Fibroblast of the aortic adventitia (primary cell): ENCODE measurements at regions not wholly inside any gene's neighbourhood (a gene's known extent, or its start where the extent isn't known, plus 50 kb on each side); places are given as distances from the start of the nearest gene placed in this dataset.

ENCODE experiments used
- DNase-seq: peaks from one replicate; pipeline ENCODE4 v3.0.0-alpha.2; 2010; ENCODE audit warnings: low read depth
- H3K4me3 ChIP-seq: 2 replicates; pipeline ENCODE4 v1.5.1; 2011; ENCODE audit warnings: low read depth, mild to moderate bottlenecking, control low read depth, low read length, moderate library complexity
- TF ChIP-seq, protein P1 (sequence below): IDR thresholded peaks from 2 replicates; pipeline ENCODE4 v1.5.1; 2011; ENCODE audit warnings: mild to moderate bottlenecking, low read length, control low read depth, inconsistent platforms; ENCODE audit not compliant: insufficient read depth

DNA sequence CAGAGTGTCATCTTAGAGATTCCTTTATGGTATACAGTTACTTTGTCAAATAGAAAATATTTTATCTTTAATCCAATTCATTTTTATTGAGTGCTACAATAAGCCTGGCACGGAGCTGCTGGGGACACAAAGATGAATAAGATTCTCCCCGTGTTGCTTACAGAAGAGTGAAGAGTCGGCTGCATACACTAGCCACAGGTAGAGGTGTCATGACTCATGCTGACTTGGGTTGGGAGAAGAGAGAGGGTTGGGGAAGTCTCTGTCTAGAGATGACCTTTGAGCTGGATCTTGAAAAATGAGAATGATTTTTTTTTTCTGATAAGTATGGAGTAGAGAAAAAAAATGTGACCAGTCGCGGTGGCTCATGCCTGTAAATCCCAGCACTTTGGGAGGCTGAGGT, 289.9 kb upstream of the CELF2 start:
- DNase-seq = no peak
- TF ChIP-seq, protein P1, sequence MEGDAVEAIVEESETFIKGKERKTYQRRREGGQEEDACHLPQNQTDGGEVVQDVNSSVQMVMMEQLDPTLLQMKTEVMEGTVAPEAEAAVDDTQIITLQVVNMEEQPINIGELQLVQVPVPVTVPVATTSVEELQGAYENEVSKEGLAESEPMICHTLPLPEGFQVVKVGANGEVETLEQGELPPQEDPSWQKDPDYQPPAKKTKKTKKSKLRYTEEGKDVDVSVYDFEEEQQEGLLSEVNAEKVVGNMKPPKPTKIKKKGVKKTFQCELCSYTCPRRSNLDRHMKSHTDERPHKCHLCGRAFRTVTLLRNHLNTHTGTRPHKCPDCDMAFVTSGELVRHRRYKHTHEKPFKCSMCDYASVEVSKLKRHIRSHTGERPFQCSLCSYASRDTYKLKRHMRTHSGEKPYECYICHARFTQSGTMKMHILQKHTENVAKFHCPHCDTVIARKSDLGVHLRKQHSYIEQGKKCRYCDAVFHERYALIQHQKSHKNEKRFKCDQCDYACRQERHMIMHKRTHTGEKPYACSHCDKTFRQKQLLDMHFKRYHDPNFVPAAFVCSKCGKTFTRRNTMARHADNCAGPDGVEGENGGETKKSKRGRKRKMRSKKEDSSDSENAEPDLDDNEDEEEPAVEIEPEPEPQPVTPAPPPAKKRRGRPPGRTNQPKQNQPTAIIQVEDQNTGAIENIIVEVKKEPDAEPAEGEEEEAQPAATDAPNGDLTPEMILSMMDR = no peak

DNA sequence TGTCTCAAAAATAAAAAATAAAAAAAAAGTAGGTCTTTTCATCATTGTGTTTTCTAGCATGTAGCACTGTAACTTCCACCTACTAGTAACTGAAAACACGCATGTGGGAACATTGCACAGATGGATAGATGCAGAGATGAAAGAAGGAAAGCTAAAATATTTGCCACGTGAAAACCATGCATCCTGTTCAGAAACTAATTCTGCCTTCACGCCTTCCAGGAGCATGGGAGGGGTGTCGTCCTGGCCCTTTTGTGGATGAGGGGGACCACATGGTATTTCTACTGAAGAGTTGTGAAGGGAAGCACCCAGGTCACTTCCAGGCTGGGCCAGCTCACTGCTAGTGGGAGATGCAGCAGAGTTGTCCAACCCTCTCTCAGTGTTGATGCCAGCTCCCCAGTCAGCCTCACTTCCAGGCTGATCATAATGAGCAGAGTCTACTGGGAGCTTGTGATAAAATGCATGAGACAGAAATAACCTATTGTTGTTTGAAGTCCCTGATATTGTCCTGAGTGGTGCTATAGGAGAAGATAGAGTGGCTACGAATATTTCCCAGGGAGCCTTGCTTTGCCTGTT, 287.1 kb upstream of the CELF2 start:
- TF ChIP-seq, protein P1 = no peak
- no peak overlapping the region for H3K4me3 ChIP-seq
- DNase-seq = no peak

More for the DNA sequence above, 289.9 kb upstream of the CELF2 start:
- no peak overlapping the region for H3K4me3 ChIP-seq

DNA sequence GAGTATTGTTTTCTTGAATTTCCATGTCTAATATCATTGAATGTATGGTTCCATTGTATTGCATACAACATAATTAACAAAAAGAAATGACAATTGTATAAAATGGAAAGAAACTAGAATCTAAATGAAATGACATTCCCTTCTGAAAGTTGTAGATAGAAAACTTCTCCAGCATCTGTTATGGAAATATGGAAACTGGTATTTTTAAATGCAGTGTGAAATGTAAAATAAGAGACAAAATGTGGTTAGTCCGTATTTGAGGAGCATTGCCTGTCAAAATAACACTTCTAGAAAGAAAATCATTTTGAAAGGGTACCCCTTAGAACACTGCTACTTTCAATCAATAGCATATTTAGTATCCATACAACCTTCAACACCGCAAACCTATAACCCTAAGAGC, 286.3 kb upstream of the CELF2 start:
- TF ChIP-seq, protein P1 = no peak
- no peak overlapping the region for H3K4me3 ChIP-seq

DNA sequence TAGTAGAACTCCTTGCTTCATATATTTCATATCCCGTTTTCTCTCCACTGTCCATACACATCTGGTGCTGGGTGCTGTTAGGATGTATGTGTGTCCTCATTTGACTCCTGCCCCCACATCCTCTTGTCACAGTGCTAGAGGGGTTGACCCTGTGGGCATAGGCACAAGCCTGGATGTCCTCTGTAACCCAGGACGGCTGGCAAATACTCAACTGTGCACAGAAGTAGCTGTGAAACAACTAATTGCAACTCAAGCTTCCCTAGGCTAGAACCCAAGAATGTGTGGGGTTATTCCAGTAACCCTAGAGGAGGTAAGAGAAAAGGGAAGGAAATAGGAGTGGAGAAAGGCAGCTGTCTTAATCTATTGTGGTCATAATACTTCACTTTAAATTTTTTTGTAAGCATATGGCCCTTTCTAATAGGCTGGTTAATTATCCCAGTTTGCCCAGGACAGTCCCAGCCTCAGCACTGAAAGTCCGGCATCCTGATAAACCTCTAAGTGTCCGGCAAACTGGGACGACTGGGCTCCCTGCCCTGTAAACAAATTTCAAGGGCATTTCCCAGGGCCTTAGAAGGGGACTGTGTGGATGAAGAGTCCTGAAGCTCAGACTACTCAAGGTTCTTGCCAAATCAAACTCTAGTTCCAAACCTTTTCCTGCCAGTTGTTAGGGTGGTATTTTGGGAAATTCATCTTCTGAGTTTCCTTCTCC, 283.2 kb upstream of the CELF2 start:
- H3K4me3 ChIP-seq = no peak overlapping the region
- DNase-seq = no peak
- TF ChIP-seq, protein P1 = no peak

More for the DNA sequence above, 286.3 kb upstream of the CELF2 start:
- no peak for DNase-seq

DNA sequence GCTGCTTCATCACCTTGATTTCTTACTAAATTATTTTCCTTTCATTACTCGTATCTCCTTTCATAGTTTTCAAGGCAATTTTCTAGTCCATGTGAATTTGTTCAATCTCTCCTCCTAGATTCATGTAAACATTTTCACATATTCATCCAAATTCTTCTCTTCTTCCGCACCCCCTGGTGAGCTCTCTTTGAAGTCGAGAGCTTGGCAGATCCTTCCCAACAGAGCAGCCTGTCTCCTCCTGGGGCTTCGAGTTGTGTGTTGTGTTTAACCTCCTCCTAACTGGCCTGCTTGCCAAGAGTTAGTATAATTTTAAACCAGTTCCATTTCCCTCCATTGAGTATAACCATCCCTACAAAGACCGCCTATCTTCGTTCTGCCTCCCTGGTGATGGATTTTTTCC, 272.4 kb upstream of the CELF2 start:
- no peak overlapping the region for H3K4me3 ChIP-seq
- DNase-seq = no peak
- TF ChIP-seq, protein P1 = no peak

DNA sequence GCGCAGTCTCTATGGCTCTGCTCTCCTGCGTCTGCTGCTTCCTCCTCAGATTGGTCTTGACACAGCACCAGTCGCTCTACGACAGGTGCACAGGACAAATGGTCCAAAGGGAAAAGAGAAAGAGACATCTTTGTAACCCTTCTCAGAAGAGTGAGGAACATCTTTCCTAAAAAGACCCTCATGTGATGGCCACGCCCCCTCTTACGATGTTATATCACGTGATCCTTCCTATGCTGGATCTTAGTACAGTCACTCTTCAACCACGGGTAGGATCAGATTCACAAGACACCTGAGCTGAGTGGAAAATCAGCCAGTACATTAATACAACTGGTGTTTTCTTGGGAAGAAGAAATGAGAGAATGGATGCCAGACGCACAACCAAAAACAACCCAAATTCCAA, 262.2 kb upstream of the CELF2 start:
- H3K4me3 ChIP-seq = no peak overlapping the region
- no peak for DNase-seq
- TF ChIP-seq, protein P1 = no peak
